Fibroblast of lung (primary cell): ENCODE measurements at regions not wholly inside any gene's neighbourhood (a gene's known extent, or its start where the extent isn't known, plus 50 kb on each side); places are given as distances from the start of the nearest gene placed in this dataset.

Experiments
- DNase-seq, 2 donors: peaks; one replicate each; pipeline versions ENCODE4 v3.0.0 to v3.0.0-alpha.2; 2010; ENCODE audit warnings: low read depth in 2 of 2
- H2AFZ ChIP-seq: 2 replicates; pipeline ENCODE4 v1.5.1; 2012; ENCODE audit warnings: low read length, control low read depth, inconsistent platforms
- H3K27ac ChIP-seq: 2 replicates; pipeline ENCODE4 v1.5.1; 2011; ENCODE audit warnings: low read length, control low read depth; ENCODE audit not compliant: insufficient read depth
- H3K27me3 ChIP-seq: 2 replicates; pipeline ENCODE4 v1.5.1; 2011; ENCODE audit warnings: mild to moderate bottlenecking, low read length; ENCODE audit not compliant: control insufficient read depth, insufficient read depth
- H3K36me3 ChIP-seq: 2 replicates; pipeline ENCODE4 v1.5.1; 2011; ENCODE audit warnings: low read length; ENCODE audit not compliant: control insufficient read depth, insufficient read depth
- H3K4me1 ChIP-seq: 2 replicates; pipeline ENCODE4 v1.5.1; 2011; ENCODE audit warnings: low read length; ENCODE audit not compliant: control insufficient read depth, insufficient read depth; ENCODE audit errors: extremely low read depth
- H3K4me2 ChIP-seq: 2 replicates; pipeline ENCODE4 v1.5.1; 2011; ENCODE audit warnings: low read length, control low read depth; ENCODE audit not compliant: insufficient read depth; ENCODE audit errors: extremely low read depth
- H3K4me3 ChIP-seq, 4 experiments: fragments of 200-600 bp in 1 of 4; sonication (generic) in 1 of 4; replicated peaks in 1 of 4; 2 replicates each; pipeline ENCODE4 v1.5.1; 2011 to 2016; ENCODE audit warnings: low read length in 4 of 4, low read depth in 3 of 4, mild to moderate bottlenecking in 3 of 4, control low read depth in 2 of 4, inconsistent platforms in 1 of 4, mixed read lengths in 1 of 4; ENCODE audit not compliant: insufficient read depth in 1 of 4; ENCODE audit errors: control extremely low read depth in 1 of 4
- H3K79me2 ChIP-seq: 2 replicates; pipeline ENCODE4 v1.5.1; 2012; ENCODE audit warnings: mild to moderate bottlenecking, low read length, inconsistent platforms; ENCODE audit not compliant: control insufficient read depth, insufficient read depth
- H3K9ac ChIP-seq: 2 replicates; pipeline ENCODE4 v1.5.1; 2011; ENCODE audit warnings: mild to moderate bottlenecking, low read length, control low read depth; ENCODE audit not compliant: insufficient read depth
- H3K9me3 ChIP-seq: 2 replicates; pipeline ENCODE4 v1.5.1; 2012; ENCODE audit warnings: low read depth, low read length; ENCODE audit not compliant: control insufficient read depth, insufficient read depth
- H4K20me1 ChIP-seq: 2 replicates; pipeline ENCODE4 v1.5.1; 2011; ENCODE audit warnings: low read length; ENCODE audit not compliant: control insufficient read depth, insufficient read depth; ENCODE audit errors: extremely low read depth
- EZH2 ChIP-seq: IDR thresholded peaks from 2 replicates; pipeline ENCODE4 v1.5.1; 2012; ENCODE audit warnings: low read length, control low read depth, mild to moderate bottlenecking; ENCODE audit errors: missing control alignments
- TF ChIP-seq, protein P1 (sequence below), 2 donors: IDR thresholded peaks in 1 of 2; conservative IDR thresholded peaks in 1 of 2; 1 replicate in 1 of 2; 2 replicates in 1 of 2; pipeline ENCODE4 v1.5.1; 2011 to 2012; ENCODE audit warnings: low read length in 2 of 2, control low read depth in 1 of 2, inconsistent platforms in 1 of 2, low read depth in 1 of 2, mild to moderate bottlenecking in 1 of 2

- no peaks in the 10 kb centered on the region for H3K9me3 ChIP-seq
Measured at GRCh38 chr22:47923011-47923427, 1160.6 kb downstream of the TBC1D22A start.

DNA sequence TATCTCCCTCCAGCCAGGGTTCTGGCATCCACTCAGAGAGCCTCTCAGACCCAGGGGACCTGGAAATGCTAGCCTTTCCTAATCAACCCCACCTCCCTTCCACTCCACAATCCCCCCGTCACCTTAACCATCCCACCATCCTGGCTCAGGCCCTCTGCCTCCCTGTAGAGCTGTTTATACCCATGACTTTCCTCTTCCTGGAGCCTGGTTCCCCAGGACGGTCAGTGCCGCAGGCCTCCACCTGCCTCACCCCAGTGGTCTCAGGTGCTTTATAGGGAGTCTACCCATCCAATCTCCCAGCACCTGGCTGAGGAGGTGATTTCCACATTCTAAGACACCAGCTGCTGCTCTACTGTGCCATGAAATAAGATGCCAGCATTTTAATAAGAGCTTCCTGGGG is 1159.5 kb downstream of the TBC1D22A start:
- H3K36me3 ChIP-seq, result no peaks in the 10 kb centered on the region
- no peak overlapping the region for H3K4me3 ChIP-seq
- no peaks in the 10 kb centered on the region for H4K20me1 ChIP-seq
- no peak overlapping the region for H3K27ac ChIP-seq
- H3K9me3 ChIP-seq, result no peaks in the 10 kb centered on the region
- H3K4me1 ChIP-seq, result no peaks in the 10 kb centered on the region
- H3K79me2 ChIP-seq, result no peaks in the 10 kb centered on the region
- TF ChIP-seq EZH2, result no peak
- TF ChIP-seq, protein P1, sequence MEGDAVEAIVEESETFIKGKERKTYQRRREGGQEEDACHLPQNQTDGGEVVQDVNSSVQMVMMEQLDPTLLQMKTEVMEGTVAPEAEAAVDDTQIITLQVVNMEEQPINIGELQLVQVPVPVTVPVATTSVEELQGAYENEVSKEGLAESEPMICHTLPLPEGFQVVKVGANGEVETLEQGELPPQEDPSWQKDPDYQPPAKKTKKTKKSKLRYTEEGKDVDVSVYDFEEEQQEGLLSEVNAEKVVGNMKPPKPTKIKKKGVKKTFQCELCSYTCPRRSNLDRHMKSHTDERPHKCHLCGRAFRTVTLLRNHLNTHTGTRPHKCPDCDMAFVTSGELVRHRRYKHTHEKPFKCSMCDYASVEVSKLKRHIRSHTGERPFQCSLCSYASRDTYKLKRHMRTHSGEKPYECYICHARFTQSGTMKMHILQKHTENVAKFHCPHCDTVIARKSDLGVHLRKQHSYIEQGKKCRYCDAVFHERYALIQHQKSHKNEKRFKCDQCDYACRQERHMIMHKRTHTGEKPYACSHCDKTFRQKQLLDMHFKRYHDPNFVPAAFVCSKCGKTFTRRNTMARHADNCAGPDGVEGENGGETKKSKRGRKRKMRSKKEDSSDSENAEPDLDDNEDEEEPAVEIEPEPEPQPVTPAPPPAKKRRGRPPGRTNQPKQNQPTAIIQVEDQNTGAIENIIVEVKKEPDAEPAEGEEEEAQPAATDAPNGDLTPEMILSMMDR (conservative IDR thresholded peaks at IDR 0.05 in 1 of 2, IDR thresholded peaks at IDR 0.05 in 1 of 2; ENCODE audit: low read depth in 1 of 2, low read length in 2 of 2), result no peak
- H3K4me2 ChIP-seq, result no peak overlapping the region
- no peaks in the 10 kb centered on the region for H3K27me3 ChIP-seq
- no peak for DNase-seq
- no peak overlapping the region for H3K9ac ChIP-seq
- H2AFZ ChIP-seq, result no peak overlapping the region

More at GRCh38 chr22:47923011-47923427, 1160.6 kb downstream of the TBC1D22A start:
- H3K9ac ChIP-seq, result no peak overlapping the region
- no peaks in the 10 kb centered on the region for H3K27me3 ChIP-seq
- DNase-seq, result no peak
- H3K27ac ChIP-seq, result no peak overlapping the region
- H3K36me3 ChIP-seq, result no peaks in the 10 kb centered on the region
- no peak overlapping the region for H3K4me2 ChIP-seq
- no peak overlapping the region for H3K4me3 ChIP-seq
- no peaks in the 10 kb centered on the region for H3K79me2 ChIP-seq
- TF ChIP-seq EZH2, result no peak
- TF ChIP-seq, protein P1 (conservative IDR thresholded peaks at IDR 0.05 in 1 of 2, IDR thresholded peaks at IDR 0.05 in 1 of 2; ENCODE audit: low read depth in 1 of 2, low read length in 2 of 2), result no peak
- no peak overlapping the region for H2AFZ ChIP-seq
- no peaks in the 10 kb centered on the region for H3K4me1 ChIP-seq
- H4K20me1 ChIP-seq, result no peaks in the 10 kb centered on the region

- H3K27me3 ChIP-seq, result no peaks in the 10 kb centered on the region
- no peaks in the 10 kb centered on the region for H3K36me3 ChIP-seq
- H2AFZ ChIP-seq, result no peak overlapping the region
- H3K9me3 ChIP-seq, result no peaks in the 10 kb centered on the region
- H3K4me2 ChIP-seq, result no peak overlapping the region
- no peaks in the 10 kb centered on the region for H3K79me2 ChIP-seq
- no peak for TF ChIP-seq EZH2
- TF ChIP-seq, protein P1 (conservative IDR thresholded peaks at IDR 0.05 in 1 of 2, IDR thresholded peaks at IDR 0.05 in 1 of 2; ENCODE audit: low read depth in 1 of 2, low read length in 2 of 2), result no peak
- no peaks in the 10 kb centered on the region for H4K20me1 ChIP-seq
- no peak for DNase-seq
- H3K4me3 ChIP-seq, result no peak overlapping the region
- no peaks in the 10 kb centered on the region for H3K4me1 ChIP-seq
- H3K9ac ChIP-seq, result no peak overlapping the region
- H3K27ac ChIP-seq, result no peak overlapping the region
Measured at GRCh38 chr22:47920380-47920959, 1158.0 kb downstream of the TBC1D22A start.
